ENCODE measurements at regions not wholly inside any gene's neighbourhood (a gene's known extent, or its start where the extent isn't known, plus 50 kb on each side); places are given as distances from the start of the nearest gene placed in this dataset.
A peak's percentile ranks its signal among the peaks of the same experiment; 100 is the strongest.
"Not testable (repeated sequence)": the region's sequence is repeated elsewhere in the genome, so short reads cannot be mapped to it uniquely, and the experiment has no call there.

DNA sequence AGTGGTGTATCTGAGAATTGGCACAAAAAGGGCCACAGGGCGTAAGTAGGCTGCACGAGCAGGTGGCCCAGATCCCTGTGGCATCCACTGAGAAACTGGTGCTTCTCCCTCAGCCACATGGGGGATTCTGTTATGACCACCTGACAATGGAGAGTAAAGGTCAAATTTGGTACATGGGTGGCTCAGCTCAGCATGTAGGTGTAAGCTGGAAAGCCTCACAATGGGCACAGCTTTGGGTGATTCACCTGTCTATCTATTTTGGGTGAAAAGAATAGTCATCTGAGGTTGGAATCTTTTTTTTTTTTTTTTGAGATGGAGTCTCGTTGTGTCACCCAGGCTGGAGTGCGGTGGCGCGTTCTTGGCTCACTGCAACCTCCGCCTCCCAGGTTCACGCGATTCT lies 163.4 kb upstream of the TMEM260 start:
- no peak for DNase-seq
- in situ Hi-C loops (cut with HindIII; ENCODE audit: low pct_ligation_motif_present, low pct_unique_long_range_greater_than_20kb, low sequenced_read_pairs): no loop called here

DNA sequence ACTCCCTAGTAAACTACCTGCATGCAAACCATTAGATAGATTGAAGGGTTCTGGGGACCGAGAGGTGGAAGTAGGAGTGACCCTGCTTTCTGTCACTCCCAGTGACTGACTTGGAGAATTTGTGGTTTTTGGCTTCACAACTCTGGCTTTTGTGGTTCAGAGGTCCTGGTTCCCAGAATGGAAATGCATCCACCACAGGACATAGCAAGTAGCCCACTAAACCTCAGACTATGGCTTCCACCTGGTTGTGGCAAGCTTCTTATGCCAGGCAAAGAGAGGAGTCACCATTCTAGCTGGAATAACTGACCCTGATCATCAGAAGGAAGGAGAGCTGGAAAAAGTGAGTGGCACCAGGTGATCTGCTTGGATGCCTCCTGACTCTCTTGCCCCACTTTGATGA lies 162.4 kb upstream of the TMEM260 start:
- in situ Hi-C loops (cut with HindIII; ENCODE audit: low pct_ligation_motif_present, low pct_unique_long_range_greater_than_20kb, low sequenced_read_pairs): no loop called here
- DNase-seq: no peak

DNA sequence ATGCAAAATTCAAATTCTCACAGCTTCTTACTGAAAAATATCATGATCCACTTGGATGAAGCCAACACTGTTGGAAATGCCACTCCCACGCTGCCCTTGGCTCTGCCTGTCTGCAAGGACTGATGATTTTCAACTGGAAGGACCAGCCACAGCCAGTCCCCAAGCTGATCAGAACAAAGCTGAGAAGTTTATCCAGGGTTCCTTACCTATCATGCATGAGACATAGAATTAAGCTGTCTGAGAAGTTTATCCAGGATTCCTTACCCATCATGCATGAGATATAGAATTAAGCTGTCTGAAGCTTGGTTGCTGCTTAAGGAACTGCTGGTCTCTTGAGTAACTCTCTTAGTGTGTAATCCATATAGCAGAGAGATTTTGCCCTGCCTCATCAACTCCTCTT lies 159.8 kb upstream of the TMEM260 start:
- in situ Hi-C loops (cut with HindIII; ENCODE audit: low pct_ligation_motif_present, low pct_unique_long_range_greater_than_20kb, low sequenced_read_pairs): no loop called here

DNA sequence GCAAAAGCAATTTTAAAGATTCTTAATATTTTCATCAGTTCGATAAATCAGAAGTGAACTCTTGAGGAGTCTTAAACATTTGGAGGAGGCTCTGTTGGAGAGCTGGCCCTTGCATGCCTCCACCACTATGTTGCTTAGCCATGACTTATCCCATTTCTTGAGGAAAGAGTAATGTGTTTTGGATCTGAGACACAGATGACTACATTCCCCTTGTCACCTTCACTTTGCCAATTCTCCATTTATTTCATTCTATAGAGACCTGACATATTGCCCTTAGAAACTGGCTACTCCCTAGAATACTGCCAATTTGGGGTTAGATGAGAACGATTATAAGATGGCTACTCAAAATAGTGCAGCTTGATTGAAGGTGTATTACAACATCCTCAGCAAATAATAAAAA lies 157.4 kb upstream of the TMEM260 start:
- no peak for DNase-seq
- in situ Hi-C loops (cut with HindIII; ENCODE audit: low pct_ligation_motif_present, low pct_unique_long_range_greater_than_20kb, low sequenced_read_pairs): no loop called here

More for the DNA sequence above, 159.8 kb upstream of the TMEM260 start:
- no peak for DNase-seq

DNA sequence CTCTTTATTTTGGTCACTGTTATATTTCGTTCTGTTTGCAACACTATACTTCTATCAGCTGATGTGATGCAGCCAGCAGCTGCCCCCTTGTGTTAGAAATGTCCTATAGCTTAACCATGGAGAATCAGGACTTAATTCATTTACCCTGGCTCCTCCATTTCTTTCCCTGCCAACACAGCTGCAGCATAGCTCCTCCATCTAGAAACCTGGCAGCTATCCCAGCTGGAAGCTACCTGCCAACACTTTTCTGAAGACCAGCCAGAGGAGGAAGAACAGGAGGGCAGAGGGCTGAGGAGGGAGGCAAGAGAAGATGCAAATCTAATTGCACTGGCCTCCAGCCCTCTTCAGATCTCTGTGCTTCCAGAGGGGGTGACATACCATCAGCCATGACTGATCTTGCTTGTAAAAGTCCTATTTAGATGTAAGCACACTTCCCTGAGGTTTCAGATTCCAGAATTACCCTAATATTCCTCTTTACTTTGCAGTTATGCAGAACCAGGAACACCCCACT lies 156.8 kb upstream of the TMEM260 start:
- in situ Hi-C loops (cut with HindIII; ENCODE audit: low pct_ligation_motif_present, low pct_unique_long_range_greater_than_20kb, low sequenced_read_pairs): no loop called here
- peak; percentile 26 for DNase-seq

DNA sequence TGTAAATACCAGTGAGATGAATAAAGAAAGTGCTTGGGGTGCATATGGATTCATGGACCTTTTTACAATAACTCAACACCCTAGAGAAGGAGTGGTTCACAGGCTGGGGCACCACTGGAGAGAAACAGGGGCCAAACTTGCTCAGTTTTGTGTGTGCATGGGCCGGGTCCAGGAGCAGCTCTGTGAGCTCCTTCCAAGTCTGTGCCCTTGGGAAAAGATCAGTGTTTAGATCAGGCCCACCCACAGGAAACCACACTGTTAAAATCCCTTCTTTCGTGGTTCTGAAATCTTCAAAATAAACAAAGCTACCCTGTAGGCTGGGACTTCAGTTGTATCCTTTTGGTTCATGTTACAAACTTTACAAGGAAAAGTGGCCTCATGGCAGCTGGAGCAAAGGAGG lies 156.1 kb upstream of the TMEM260 start:
- in situ Hi-C loops (cut with HindIII; ENCODE audit: low pct_ligation_motif_present, low pct_unique_long_range_greater_than_20kb, low sequenced_read_pairs): no loop called here
- no peak for DNase-seq

DNA sequence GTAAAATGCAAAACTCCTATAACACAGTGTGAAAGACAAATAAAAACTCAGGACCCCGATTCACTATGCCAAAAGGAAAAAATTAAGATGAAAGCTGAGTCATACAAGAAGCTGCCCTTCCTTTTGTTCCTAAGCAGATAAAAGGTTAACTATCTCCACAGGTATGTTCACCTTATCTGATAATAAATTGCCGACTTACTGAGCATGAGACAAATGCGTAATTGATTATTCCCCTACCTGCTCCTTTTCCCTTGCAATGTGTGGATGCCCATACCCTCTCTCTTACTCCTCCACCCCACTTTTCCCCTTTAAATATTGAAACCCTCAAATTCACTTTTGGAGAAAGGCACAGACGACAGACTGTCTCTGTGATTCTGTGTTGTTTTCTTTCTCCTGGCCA lies 148.6 kb upstream of the TMEM260 start:
- DNase-seq: no peak
- in situ Hi-C loops (cut with HindIII; ENCODE audit: low pct_ligation_motif_present, low pct_unique_long_range_greater_than_20kb, low sequenced_read_pairs): no loop called here

DNA sequence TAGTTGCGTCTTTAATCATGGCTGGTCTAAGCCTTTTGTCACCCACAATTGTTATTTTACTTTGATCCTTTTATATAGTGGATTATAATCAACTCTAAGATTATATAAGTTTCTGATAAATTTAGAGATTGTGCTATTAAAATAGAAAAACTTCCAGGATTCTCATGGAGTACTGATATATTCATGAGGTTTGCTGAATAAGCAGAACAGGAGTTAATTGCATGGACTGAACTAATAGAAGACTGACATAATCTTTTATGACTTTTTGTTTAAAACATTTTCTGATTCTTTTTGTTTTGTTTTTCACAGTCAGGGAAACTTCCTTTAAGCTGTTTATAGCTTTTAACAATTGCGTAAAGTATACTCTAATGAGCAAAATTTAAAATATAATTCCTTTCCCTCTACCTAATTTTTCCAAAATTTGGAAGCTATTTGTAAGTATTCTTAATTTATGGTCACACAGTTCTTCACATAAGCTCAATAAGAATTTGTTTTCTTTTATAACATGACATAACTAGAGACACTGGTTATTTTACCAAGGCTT lies 129.9 kb upstream of the TMEM260 start:
- in situ Hi-C loops (cut with HindIII; ENCODE audit: low pct_ligation_motif_present, low pct_unique_long_range_greater_than_20kb, low sequenced_read_pairs): no loop called here
- DNase-seq: no peak

DNA sequence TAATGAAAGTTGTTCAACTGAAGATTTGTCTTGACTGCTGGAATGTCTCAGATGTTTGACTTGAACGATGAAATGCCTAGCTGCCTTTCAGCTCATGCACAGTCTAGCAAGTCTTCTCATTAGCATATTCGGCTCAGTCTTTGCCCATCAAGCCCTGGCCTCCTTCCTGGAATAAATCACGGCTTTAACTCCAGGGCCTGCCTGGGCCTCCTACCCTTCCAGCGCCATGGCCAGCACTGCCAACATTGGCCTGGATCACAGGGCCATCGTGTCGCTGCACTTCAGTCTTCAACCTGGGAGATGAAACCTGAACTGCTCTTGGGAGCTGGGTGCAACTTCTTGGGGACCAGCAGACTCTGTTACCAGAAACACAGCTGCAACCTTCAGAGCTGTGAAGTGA lies 126.7 kb upstream of the TMEM260 start:
- no peak for DNase-seq
- in situ Hi-C loops (cut with HindIII; ENCODE audit: low pct_ligation_motif_present, low pct_unique_long_range_greater_than_20kb, low sequenced_read_pairs): no loop called here

DNA sequence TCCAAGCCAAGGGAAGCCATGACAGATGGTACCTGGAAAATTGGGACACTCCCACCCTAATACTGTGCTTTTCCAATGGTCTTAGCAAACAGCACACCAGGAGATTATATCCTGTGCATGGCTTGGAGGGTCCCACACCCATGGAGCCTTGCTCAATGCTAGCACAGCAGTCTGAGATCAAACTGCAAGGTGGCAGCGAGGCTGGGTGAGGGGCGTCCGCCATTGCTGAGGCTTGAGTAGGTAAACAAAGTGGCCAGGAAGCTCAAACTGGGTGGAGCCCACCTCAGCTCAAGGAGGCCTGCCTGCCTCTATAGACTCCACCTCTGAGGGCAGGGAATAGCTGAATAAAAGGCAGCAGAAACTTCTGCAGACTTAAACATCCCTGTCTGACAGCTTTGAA lies 124.9 kb upstream of the TMEM260 start:
- in situ Hi-C loops (cut with HindIII; ENCODE audit: low pct_ligation_motif_present, low pct_unique_long_range_greater_than_20kb, low sequenced_read_pairs); DNase-seq: not testable (repeated sequence)

DNA sequence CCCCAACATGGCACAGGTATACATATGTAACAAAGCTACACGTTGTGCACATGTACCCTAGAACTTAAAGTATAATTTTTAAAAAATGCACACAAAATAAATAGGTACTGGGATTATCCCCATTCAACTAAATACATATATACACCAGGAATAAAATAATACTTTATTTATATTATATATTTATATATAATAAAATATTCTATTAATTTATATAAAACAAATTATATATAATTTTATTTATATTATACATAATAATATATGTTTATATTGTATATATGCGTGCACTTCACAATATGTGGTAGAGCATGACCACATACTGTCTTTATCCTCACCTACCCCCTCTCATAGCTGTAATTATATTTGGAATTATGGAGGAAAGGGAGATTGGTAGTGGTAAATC lies 119.1 kb upstream of the TMEM260 start:
- in situ Hi-C loops (cut with HindIII; ENCODE audit: low pct_ligation_motif_present, low pct_unique_long_range_greater_than_20kb, low sequenced_read_pairs): no loop called here
- no peak for DNase-seq

DNA sequence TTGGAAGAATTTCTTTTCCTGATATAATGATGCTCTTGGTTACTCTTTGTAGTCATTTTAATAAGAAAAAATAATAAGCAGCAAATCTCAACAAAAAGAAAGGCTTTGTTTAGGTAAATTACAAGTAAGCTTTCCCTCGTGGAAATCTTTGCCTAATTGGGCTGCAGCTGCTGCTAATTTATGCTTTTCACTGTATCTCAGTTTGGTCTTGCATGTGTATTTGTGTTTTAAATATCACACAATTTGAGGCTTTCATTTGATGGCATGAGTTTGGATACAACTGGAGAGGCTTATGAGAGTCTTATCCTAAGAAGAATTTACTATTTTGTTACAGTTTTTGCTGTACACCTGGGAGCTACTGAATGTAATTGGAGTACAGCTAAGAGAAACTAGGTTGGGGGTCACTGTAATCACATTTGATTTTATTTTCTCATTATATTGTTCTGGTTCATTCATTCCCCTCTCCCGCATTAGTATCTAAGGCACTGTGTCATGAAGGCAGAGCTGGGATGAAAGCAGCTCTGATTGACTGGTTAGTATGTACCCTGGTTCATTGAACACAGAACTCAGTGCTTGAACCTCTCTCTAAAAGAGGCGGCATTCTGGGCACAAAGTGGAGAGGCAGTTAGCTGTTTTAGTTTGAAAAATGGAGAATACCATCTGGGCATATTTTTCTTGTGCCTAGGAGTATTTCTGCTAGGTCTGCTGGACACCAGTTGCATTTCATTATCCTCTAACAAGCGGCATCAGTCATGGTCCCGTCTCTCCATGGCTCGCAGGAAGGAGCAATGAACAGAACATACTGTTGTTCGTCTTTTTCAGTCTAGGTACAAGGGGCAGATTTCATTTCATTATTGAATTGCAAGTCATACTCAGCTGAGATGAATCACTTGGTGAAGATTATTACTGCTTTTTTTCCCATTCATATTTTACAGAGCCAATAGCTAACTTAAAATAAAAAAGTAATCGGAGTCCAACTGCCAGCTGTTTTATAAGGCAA lies 118.0 kb upstream of the TMEM260 start:
- no peak for DNase-seq
- in situ Hi-C loops (cut with HindIII; ENCODE audit: low pct_ligation_motif_present, low pct_unique_long_range_greater_than_20kb, low sequenced_read_pairs): no loop called here

DNA sequence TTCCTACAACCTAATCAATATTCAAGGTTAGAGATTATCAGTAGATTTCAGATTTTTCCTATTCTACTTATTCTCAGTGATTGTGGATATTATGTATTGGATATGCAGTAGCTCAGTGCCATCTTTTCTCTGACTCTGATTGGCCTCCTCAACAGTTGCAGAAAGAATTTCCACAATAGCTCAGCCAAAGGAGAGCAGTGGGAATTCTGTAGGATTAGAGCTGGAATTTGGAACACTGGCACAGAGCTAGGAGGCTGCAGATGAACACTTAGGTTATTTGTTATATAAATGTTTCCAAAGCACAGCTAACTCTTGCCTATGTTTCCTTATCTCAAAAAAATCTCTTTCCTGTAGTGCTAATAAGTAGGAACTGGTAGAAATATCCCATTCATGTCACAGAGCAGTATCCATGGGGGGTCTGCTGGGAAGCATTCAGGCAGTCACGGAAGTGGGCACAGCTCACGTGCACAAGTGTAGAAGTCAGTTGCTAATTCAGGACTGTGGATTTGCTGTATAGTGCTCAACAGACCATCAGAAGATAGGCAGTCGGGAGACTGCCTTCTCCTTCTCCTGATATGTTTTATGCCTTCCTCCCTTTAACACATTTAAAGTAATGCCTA lies 116.2 kb upstream of the TMEM260 start:
- DNase-seq: no peak

DNA sequence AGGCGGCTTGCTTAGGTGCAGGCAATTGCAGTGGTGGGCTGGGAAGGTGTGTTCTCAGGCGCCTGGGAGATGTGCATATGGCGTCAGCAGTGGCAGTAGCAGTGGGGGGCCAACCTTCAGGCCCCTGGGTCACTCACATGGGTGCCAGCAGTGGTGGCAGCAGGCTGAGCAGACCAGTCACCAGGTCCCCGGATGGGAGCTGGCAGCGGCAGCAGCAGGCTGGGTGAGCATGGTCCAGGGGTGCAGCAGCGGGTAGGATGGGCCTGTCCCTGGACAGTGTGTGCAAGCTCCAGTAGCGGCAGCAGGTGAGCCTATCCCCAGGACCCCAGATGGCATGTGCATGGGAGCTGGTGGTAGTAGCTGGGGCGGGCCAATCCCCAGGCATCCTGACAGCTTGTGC lies 108.5 kb upstream of the TMEM260 start:
- DNase-seq: no peak
- in situ Hi-C loops (cut with HindIII; ENCODE audit: low pct_ligation_motif_present, low pct_unique_long_range_greater_than_20kb, low sequenced_read_pairs): no loop called here

More for the DNA sequence above, 116.2 kb upstream of the TMEM260 start:
- in situ Hi-C loops (cut with HindIII; ENCODE audit: low pct_ligation_motif_present, low pct_unique_long_range_greater_than_20kb, low sequenced_read_pairs): no loop called here

DNA sequence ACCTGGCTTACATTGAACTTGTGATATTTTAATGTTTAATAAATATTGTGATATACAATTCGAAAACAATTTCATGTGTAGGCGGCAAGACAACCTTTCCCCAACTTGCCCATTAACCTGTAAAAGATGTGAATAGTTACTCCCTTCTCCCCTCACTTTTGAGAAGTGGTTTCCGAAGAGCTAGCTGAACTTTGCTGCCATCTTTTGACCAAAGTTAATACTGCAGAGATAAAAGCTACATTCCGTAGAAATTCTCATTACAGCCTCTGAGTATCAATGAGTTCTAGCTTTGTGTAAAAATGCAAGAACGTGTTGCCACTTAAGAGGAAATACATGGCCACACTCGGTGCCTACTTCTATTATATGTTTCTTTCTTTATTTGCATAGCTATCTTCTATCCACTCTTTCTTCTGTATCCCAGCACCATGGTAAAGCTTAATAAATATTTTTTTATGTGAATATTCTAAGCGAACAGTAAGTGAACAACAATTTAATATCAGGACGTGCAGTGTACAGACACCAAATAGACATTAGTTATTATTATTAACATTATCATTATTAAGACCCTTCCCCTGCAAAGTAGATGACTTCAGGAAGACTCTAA lies 105.1 kb upstream of the TMEM260 start:
- DNase-seq: peak; percentile 41
- in situ Hi-C loops (cut with HindIII; ENCODE audit: low pct_ligation_motif_present, low pct_unique_long_range_greater_than_20kb, low sequenced_read_pairs): no loop called here

DNA sequence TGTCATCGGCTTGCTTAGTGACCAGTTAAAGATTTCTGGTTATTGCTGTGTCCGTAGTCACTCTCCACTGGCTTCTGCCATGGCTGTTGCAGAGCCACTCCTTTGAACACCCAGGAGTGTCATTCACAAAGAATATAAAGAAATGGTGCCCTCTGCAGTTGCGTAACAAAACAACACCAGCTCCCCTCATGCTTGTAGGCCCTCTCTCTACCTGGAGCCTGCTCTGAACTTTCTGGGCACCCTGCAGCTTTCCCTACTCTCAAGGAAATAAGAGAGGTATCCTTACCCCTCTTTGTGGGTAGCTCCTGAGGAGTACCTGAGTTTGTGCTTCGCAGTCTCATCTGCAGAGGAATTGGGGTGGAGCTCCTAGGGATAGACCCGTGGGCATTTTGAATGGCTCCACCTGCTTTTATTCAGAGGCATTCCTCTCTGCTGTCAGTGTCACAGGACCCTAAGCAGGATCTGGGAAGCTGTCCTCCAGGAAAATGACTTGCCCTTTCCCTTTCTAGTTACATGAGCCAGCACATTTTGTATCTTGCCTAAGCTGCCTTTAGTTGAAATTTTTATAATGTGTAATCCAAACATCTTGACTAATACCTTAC lies 97.2 kb upstream of the TMEM260 start:
- in situ Hi-C loops (cut with HindIII; ENCODE audit: low pct_ligation_motif_present, low pct_unique_long_range_greater_than_20kb, low sequenced_read_pairs): no loop called here
- peak; percentile 19 for DNase-seq

DNA sequence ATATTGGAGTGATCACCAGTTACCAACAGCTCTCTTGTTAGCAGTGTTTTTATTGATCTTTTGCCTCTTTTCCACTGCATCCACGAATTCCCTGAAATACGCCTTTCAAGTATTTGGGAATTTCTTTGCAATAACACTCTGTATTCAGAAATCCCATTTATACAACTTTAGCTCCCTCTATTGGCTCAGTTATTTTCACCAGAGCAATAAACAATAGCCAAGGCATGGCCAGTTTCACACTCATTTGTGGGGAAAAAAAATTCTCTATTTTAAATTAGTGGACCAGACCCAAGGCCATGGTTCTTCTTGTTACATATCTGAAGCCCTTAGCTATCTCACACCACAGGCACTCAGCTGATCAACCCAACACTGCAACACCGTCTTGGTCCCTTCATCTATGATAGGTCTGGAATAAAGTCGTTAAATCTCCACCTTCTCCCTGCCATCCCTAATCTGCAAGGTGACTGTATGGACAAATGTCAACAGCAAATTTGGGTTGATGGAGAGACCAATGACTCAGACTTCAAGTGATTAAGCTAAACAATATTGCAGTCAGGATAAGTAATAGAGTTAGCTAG lies 92.4 kb upstream of the TMEM260 start:
- in situ Hi-C loops (cut with HindIII; ENCODE audit: low pct_ligation_motif_present, low pct_unique_long_range_greater_than_20kb, low sequenced_read_pairs): no loop called here
- DNase-seq: peak; percentile 3

DNA sequence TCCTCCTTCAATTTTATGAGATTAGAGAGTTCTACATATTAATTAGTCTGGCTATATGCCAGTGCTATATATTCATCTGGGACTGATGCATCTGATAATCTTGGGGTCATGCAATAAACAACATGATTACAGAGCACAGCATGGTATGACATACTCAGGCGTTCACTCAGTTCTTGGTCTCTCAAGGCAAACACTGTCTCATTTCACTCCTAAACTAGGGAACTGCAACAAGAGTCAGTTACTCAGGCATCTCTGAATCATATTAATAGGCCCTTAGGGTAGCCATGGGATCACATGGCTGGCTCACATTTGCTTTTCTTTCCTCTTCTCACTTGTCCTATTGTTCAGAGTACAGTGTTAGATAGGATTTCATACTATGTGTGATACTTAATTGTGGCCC lies 91.8 kb upstream of the TMEM260 start:
- no peak for DNase-seq
- in situ Hi-C loops (cut with HindIII; ENCODE audit: low pct_ligation_motif_present, low pct_unique_long_range_greater_than_20kb, low sequenced_read_pairs): no loop called here
